Adrenal gland (tissue), 9 donors: ENCODE measurements at regions not wholly inside any gene's neighbourhood (a gene's known extent, or its start where the extent isn't known, plus 50 kb on each side); places are given as distances from the start of the nearest gene placed in this dataset.

Experiments used
- DNase-seq, 7 donors: peaks; one replicate each; pipeline ENCODE4 v3.0.0-alpha.2; 2019 to 2020
- H3K27ac ChIP-seq, 5 donors: fragments of 200-600 bp; sonication (generic) in 4 of 5; 1 replicate in 3 of 5; 2 replicates in 2 of 5; pipeline versions ENCODE4 v1.5.1 to v1.8.0; 2016 to 2020; ENCODE audit warnings: mild to moderate bottlenecking in 1 of 5
- H3K27me3 ChIP-seq: fragments of 200-600 bp; 2 replicates; pipeline ENCODE4 v1.8.0; 2021
- H3K36me3 ChIP-seq, 2 donors: fragments of 200-600 bp; replicated peaks in 1 of 2; 1 replicate in 1 of 2; 2 replicates in 1 of 2; pipeline versions ENCODE4 v1.5.1 to v1.8.0; 2018 to 2022
- H3K4me1 ChIP-seq, 2 donors: fragments of 200-600 bp; replicated peaks in 1 of 2; 1 replicate in 1 of 2; 2 replicates in 1 of 2; pipeline versions ENCODE4 v1.5.1 to v1.8.0; 2018 to 2021
- H3K4me3 ChIP-seq, 4 donors: fragments of 200-600 bp; sonication (generic) in 3 of 4; one replicate each; pipeline ENCODE4 v1.5.1; 2016 to 2018
- H3K9me3 ChIP-seq, 3 donors: fragments of 200-600 bp; sonication (generic) in 1 of 3; replicated peaks in 1 of 3; 1 replicate in 2 of 3; 2 replicates in 1 of 3; pipeline versions ENCODE4 v1.5.1 to v1.8.0; 2016 to 2021
- CTCF ChIP-seq, 6 experiments: fragments of 450-650 bp in 4 of 6; fragments of 200-600 bp in 2 of 6; sonication (generic) in 1 of 6; IDR thresholded peaks; 1 replicate in 5 of 6; 2 replicates in 1 of 6; pipeline versions ENCODE4 v1.5.1 to v1.8.0; 2016 to 2021; ENCODE audit warnings: antibody characterized with exemption in 6 of 6, mild to moderate bottlenecking in 2 of 6, moderate library complexity in 1 of 6
- POLR2A ChIP-seq, 2 donors: fragments of 450-650 bp; IDR thresholded peaks; one replicate each; pipeline ENCODE4 v1.6.1; 2017; ENCODE audit warnings: antibody characterized with exemption in 2 of 2, mild to moderate bottlenecking in 2 of 2, moderate library complexity in 1 of 2
- WGBS, 4 donors: extraction: QIAGEN DNeasy Blood & Tissue Kit in 2 of 4; methylation state at CpG; one replicate each; pipeline versions ENCODE4 v1.1.5 to v1.1.7; 2013 to 2017; 5-methylcytosine and 5-hydroxymethylcytosine counted together
- intact Hi-C, 2 donors: fragments of 100-400 bp; cut with DNase I; formaldehyde crosslinking; loops; one replicate each; pipeline versions ENCODE4 v1.14.1 to v1.15.0; 2022 to 2023
- donor health status: healthy with polysubstance abuse.
- donor health status: Bipolar disorder and iron deficiency.
- donor health status: DM: yes; HTN: yes; CAD: no.
- donor health status: DM: no; HTN: no; CAD: no.
- donor health status: DM: no; HTN: no; CAD: no.

- no peaks in the 10 kb centered on the region for H3K4me1 ChIP-seq
- no peaks in the 10 kb centered on the region for H3K9me3 ChIP-seq
- intact Hi-C loops = no loop called here
- TF ChIP-seq POLR2A (IDR thresholded peaks at IDR 0.05) (no peak), CTCF (IDR thresholded peaks at IDR 0.05) (no peak)
- no peak overlapping the region for H3K4me3 ChIP-seq
- H3K27me3 ChIP-seq = no peaks in the 10 kb centered on the region
- H3K36me3 ChIP-seq = no peaks in the 10 kb centered on the region
- H3K27ac ChIP-seq = no peak overlapping the region
- WGBS, 4 donors = 78 to 89% (median 79%) methylated on average over 3 of the region's 3 CpGs
- DNase-seq = no peak
Observed at GRCh38 chr18:38330573-38330972, 765.0 kb upstream of the CELF4 start.

- intact Hi-C loops = no loop called here
- no peaks in the 10 kb centered on the region for H3K4me1 ChIP-seq
- no peak overlapping the region for H3K4me3 ChIP-seq
- TF ChIP-seq CTCF (IDR thresholded peaks at IDR 0.05) = no peak
- TF ChIP-seq POLR2A (IDR thresholded peaks at IDR 0.05) = no peak
- H3K27me3 ChIP-seq = no peaks in the 10 kb centered on the region
- no peak overlapping the region for H3K27ac ChIP-seq
- no peaks in the 10 kb centered on the region for H3K36me3 ChIP-seq
- H3K9me3 ChIP-seq = no peaks in the 10 kb centered on the region
- DNase-seq = no peak
Observed at GRCh38 chr18:38329145-38329544, 763.5 kb upstream of the CELF4 start.

GRCh38 chr18:38322206-38322605 is 756.6 kb upstream of the CELF4 start:
- H3K27ac ChIP-seq = no peak overlapping the region
- no peaks in the 10 kb centered on the region for H3K4me1 ChIP-seq
- 47 to 68% (median 60%) methylated on average over 1 of the region's 1 CpG for WGBS, 4 donors
- intact Hi-C loops = no loop called here
- H3K27me3 ChIP-seq = no peaks in the 10 kb centered on the region
- H3K9me3 ChIP-seq = no peaks in the 10 kb centered on the region
- no peaks in the 10 kb centered on the region for H3K36me3 ChIP-seq
- no peak for TF ChIP-seq CTCF (IDR thresholded peaks at IDR 0.05)
- TF ChIP-seq POLR2A (IDR thresholded peaks at IDR 0.05) = no peak
- DNase-seq = no peak
- H3K4me3 ChIP-seq = no peak overlapping the region

DNA sequence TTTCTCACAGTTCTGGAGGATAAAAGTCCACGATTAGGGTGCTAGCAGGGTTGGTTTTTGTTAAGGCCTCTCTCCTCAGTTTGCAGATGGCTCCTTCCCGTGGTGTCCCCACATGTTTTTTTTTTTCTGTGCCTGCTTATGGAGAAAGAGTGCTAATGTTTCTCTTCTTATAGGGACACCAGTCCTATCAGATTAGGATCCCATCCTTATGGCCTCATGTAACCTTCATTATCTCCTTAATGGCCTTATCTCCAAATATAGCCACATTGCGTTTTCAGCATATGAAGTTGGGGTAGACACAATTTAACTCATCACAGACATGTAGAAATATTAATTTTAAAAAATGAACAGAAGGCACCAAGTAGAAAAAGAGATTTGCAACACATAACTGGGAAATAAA is 755.7 kb upstream of the CELF4 start:
- TF ChIP-seq POLR2A (IDR thresholded peaks at IDR 0.05) = no peak
- TF ChIP-seq CTCF (IDR thresholded peaks at IDR 0.05) = no peak
- intact Hi-C loops = no loop called here

More for the DNA sequence above, 755.7 kb upstream of the CELF4 start:
- H3K4me3 ChIP-seq = no peak overlapping the region
- H3K9me3 ChIP-seq = no peaks in the 10 kb centered on the region
- no peaks in the 10 kb centered on the region for H3K27me3 ChIP-seq
- H3K36me3 ChIP-seq = no peaks in the 10 kb centered on the region
- whole genome bisulfite sequencing, 4 donors = 55 to 67% (median 61%) methylated on average over 3 of the region's 3 CpGs
- H3K4me1 ChIP-seq = no peaks in the 10 kb centered on the region
- DNase-seq = no peak
- no peak overlapping the region for H3K27ac ChIP-seq
